ENCODE measurements at regions not wholly inside any gene's neighbourhood (a gene's known extent, or its start where the extent isn't known, plus 50 kb on each side); places are given as distances from the start of the nearest gene placed in this dataset.

DNA sequence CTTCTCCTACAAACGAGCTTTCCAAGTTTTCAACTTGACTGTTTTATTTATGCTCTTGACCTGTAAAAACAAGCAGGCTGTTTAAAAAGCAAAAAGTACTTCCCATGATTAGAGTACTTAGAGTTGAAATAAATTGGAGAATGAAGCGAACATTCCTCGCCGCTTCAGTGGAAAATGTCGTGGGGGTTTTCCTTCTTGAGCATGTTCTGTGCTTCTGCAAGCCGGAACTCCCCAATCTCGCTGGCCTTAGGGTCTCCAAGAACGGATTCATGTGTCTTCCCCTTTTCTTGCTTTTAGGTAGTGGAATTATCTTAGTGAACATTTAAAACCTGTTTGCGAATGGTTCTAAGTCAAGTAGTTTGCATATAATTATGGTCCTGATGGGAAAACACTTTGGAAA lies 103.6 kb upstream of the ZNF536 start:
- H3K36me3 ChIP-seq (ENCODE audit: insufficient read depth, low read length) = no peaks in the 10 kb centered on the region
- ChIA-PET CTCF (no interaction called here), POLR2A (no interaction called here)
- H3K4me1 ChIP-seq (ENCODE audit: insufficient read depth, low read length) = no peaks in the 10 kb centered on the region
- Mint-ChIP-seq H3K36me3 (ENCODE audit: low read depth) (no peaks in the 10 kb centered on the region), H3K27ac (no peak overlapping the region), H3K4me3 (no peak overlapping the region), H3K9me3 (peaks cover 8% of the 10 kb centered on the region), H3K4me1 (ENCODE audit: low read depth) (no peaks in the 10 kb centered on the region), H3K27me3 (peaks cover 46% of the 10 kb centered on the region)
- intact Hi-C loops (cut with DNase I, micrococcal nuclease) = no loop called here
- ATAC-seq (ENCODE audit: poor library complexity) (no peak), DNase-seq (no peak)
- H3K9me3 ChIP-seq (ENCODE audit: control insufficient read depth in 1 of 2, insufficient read depth in 1 of 2, low read length in 2 of 2) = peaks cover 7 to 10% of the 10 kb centered on the region in 2 experiments
- TF ChIP-seq, protein P1, sequence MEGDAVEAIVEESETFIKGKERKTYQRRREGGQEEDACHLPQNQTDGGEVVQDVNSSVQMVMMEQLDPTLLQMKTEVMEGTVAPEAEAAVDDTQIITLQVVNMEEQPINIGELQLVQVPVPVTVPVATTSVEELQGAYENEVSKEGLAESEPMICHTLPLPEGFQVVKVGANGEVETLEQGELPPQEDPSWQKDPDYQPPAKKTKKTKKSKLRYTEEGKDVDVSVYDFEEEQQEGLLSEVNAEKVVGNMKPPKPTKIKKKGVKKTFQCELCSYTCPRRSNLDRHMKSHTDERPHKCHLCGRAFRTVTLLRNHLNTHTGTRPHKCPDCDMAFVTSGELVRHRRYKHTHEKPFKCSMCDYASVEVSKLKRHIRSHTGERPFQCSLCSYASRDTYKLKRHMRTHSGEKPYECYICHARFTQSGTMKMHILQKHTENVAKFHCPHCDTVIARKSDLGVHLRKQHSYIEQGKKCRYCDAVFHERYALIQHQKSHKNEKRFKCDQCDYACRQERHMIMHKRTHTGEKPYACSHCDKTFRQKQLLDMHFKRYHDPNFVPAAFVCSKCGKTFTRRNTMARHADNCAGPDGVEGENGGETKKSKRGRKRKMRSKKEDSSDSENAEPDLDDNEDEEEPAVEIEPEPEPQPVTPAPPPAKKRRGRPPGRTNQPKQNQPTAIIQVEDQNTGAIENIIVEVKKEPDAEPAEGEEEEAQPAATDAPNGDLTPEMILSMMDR (IDR thresholded peaks at IDR 0.05) = no peak
- H3K27me3 ChIP-seq (ENCODE audit: control insufficient read depth in 1 of 2, insufficient read depth in 2 of 2, low read length in 2 of 2) = peaks cover 0 to 3% of the 10 kb centered on the region in 2 experiments
- no peak overlapping the region for H3K27ac ChIP-seq (ENCODE audit: low read depth in 1 of 2, low read length in 2 of 2)
- no peak overlapping the region for H3K4me3 ChIP-seq (ENCODE audit: low read length)

DNA sequence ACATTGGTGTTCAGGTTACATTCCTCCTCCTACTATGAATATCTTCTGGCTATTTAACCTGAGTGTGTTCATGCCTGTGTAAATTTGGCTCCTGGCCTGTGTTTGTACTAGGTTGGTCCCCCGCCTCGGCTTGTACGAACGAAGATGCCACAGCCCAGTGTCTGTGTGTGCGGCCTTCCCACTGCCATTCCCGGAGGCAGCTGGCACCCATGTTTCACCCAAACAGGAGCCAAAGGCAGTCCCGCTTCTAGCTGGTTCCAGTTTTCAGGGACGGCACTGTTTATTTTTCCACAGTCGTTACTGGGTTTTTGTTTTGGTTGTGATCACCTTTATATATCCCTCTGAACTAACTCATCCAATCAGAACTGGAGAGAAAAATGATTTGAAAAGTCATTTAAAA lies 102.5 kb upstream of the ZNF536 start:
- DNase-seq (no peak), ATAC-seq (ENCODE audit: poor library complexity) (no peak)
- H3K4me1 Mint-ChIP-seq (ENCODE audit: low read depth) = no peaks in the 10 kb centered on the region
- H3K4me3 ChIP-seq (ENCODE audit: low read length) = no peak overlapping the region
- ChIA-PET CTCF (no interaction called here), POLR2A (no interaction called here)
- no peak overlapping the region for H3K27ac Mint-ChIP-seq
- H3K36me3 Mint-ChIP-seq (ENCODE audit: low read depth) = no peaks in the 10 kb centered on the region
- peaks cover 0 to 3% of the 10 kb centered on the region in 2 experiments for H3K27me3 ChIP-seq (ENCODE audit: control insufficient read depth in 1 of 2, insufficient read depth in 2 of 2, low read length in 2 of 2)
- intact Hi-C loops (cut with DNase I, micrococcal nuclease) = no loop called here
- H3K9me3 ChIP-seq (ENCODE audit: control insufficient read depth in 1 of 2, insufficient read depth in 1 of 2, low read length in 2 of 2) = peaks cover 7 to 10% of the 10 kb centered on the region in 2 experiments
- H3K9me3 Mint-ChIP-seq = peaks cover 11% of the 10 kb centered on the region
- H3K4me3 Mint-ChIP-seq = no peak overlapping the region
- TF ChIP-seq, protein P1 (IDR thresholded peaks at IDR 0.05) = no peak
- H3K36me3 ChIP-seq (ENCODE audit: insufficient read depth, low read length) = no peaks in the 10 kb centered on the region
- no peak overlapping the region for H3K27ac ChIP-seq (ENCODE audit: low read depth in 1 of 2, low read length in 2 of 2)
- H3K4me1 ChIP-seq (ENCODE audit: insufficient read depth, low read length) = no peaks in the 10 kb centered on the region
- H3K27me3 Mint-ChIP-seq = peaks cover 44% of the 10 kb centered on the region

DNA sequence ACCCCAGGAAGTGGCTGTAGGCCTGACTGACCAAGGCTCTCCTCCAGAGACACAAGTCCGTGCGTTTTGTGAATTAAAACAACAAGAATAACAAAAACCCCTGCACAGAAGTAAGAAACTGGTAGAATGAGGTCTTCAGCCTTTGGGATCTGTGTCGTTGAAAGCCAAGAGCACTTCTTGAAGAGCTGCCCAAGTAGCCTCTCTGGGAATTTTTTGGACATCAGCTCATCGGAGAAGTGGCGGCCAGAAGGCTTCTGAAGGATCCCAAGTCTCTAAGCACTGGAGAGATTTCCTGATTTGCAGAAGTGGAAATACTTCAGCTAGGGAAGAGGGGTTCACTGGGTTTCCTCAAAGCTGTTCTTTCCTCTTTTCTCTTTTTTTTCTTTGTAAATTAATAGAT lies 100.4 kb upstream of the ZNF536 start:
- H3K9me3 Mint-ChIP-seq = peaks cover 13% of the 10 kb centered on the region

More for the DNA sequence above, 100.4 kb upstream of the ZNF536 start:
- no peak overlapping the region for H3K27ac Mint-ChIP-seq
- peaks cover 32% of the 10 kb centered on the region for H3K27me3 Mint-ChIP-seq
- CTCF ChIA-PET = no interaction called here
- H3K4me1 Mint-ChIP-seq (ENCODE audit: low read depth) = no peaks in the 10 kb centered on the region
- peaks cover 0 to 3% of the 10 kb centered on the region in 2 experiments for H3K27me3 ChIP-seq (ENCODE audit: control insufficient read depth in 1 of 2, insufficient read depth in 2 of 2, low read length in 2 of 2)
- H3K27ac ChIP-seq (ENCODE audit: low read depth in 1 of 2, low read length in 2 of 2) = no peak overlapping the region
- TF ChIP-seq, protein P1 (IDR thresholded peaks at IDR 0.05) = no peak
- H3K36me3 Mint-ChIP-seq (ENCODE audit: low read depth) = no peaks in the 10 kb centered on the region
- H3K4me3 ChIP-seq (ENCODE audit: low read length) = no peak overlapping the region
- DNase-seq (no peak), ATAC-seq (ENCODE audit: poor library complexity) (no peak)
- POLR2A ChIA-PET = no interaction called here
- no peaks in the 10 kb centered on the region for H3K4me1 ChIP-seq (ENCODE audit: insufficient read depth, low read length)
- H3K36me3 ChIP-seq (ENCODE audit: insufficient read depth, low read length) = no peaks in the 10 kb centered on the region
- H3K9me3 ChIP-seq (ENCODE audit: control insufficient read depth in 1 of 2, insufficient read depth in 1 of 2, low read length in 2 of 2) = peaks cover 10 to 14% of the 10 kb centered on the region in 2 experiments
- intact Hi-C loops (cut with DNase I, micrococcal nuclease) = no loop called here
- H3K4me3 Mint-ChIP-seq = no peak overlapping the region

Data from CD4-positive, alpha-beta T cell (primary cell).